PFSK-1 (cell line): ENCODE measurements at regions not wholly inside any gene's neighbourhood (a gene's known extent, or its start where the extent isn't known, plus 50 kb on each side); places are given as distances from the start of the nearest gene placed in this dataset.

Experiments used
- REST ChIP-seq, 2 experiments: IDR thresholded peaks; 2 replicates each; pipeline versions ENCODE4 v1.6.1 to v1.8.0; 2011 to 2012; ENCODE audit warnings: low read depth in 2 of 2, low read length in 2 of 2, control low read depth in 1 of 2, inconsistent platforms in 1 of 2, mild to moderate bottlenecking in 1 of 2, moderate library complexity in 1 of 2; ENCODE audit not compliant: insufficient read depth in 1 of 2
- TAF1 ChIP-seq: IDR thresholded peaks from 2 replicates; pipeline ENCODE4 v1.6.1; 2012; ENCODE audit warnings: low read length, control low read depth, borderline replicate concordance; ENCODE audit not compliant: insufficient read depth

- no peak for TF ChIP-seq TAF1
- no peak for TF ChIP-seq REST (IDR thresholded peaks at IDR 0.05; ENCODE audit: insufficient read depth in 1 of 2, low read depth in 2 of 2, low read length in 2 of 2)
Observed at GRCh38 chr5:53287573-53287972, 178.0 kb upstream of the MOCS2 start.
